B cell (primary cell): ENCODE measurements at regions not wholly inside any gene's neighbourhood (a gene's known extent, or its start where the extent isn't known, plus 50 kb on each side); places are given as distances from the start of the nearest gene placed in this dataset.

Experiments used
- CTCF ChIP-seq: fragments of 200-600 bp; IDR thresholded peaks from one replicate; pipeline ENCODE4 v1.8.0; 2022; ENCODE audit warnings: antibody characterized with exemption, mild to moderate bottlenecking
- EZH2 ChIP-seq: IDR thresholded peaks from 2 replicates; pipeline ENCODE4 v1.6.1; 2012; ENCODE audit warnings: borderline replicate concordance, low read depth, mild to moderate bottlenecking, moderate library complexity, low read length; ENCODE audit not compliant: insufficient read depth, poor library complexity, severe bottlenecking

- no peak for TF ChIP-seq CTCF
- no peak for TF ChIP-seq EZH2
Observed at GRCh38 chr4:3666263-3666662, 99.9 kb upstream of the ADRA2C start.
